GM12864 (cell line): ENCODE measurements at regions not wholly inside any gene's neighbourhood (a gene's known extent, or its start where the extent isn't known, plus 50 kb on each side); places are given as distances from the start of the nearest gene placed in this dataset.
"Not testable (repeated sequence)": the region's sequence is repeated elsewhere in the genome, so short reads cannot be mapped to it uniquely, and the experiment has no call there.

Experiments used
- DNase-seq: peaks from one replicate; pipeline ENCODE4 v3.0.0-alpha.2; 2011; ENCODE audit warnings: low read depth
- H3K4me3 ChIP-seq: 2 replicates; pipeline ENCODE4 v1.5.1; 2011; ENCODE audit warnings: mild to moderate bottlenecking, low read depth, low read length, control low read depth
- CTCF ChIP-seq: IDR thresholded peaks from 2 replicates; pipeline ENCODE4 v1.5.1; 2011; ENCODE audit warnings: low read depth, mild to moderate bottlenecking, moderate library complexity, low read length, control low read depth, inconsistent platforms; ENCODE audit errors: missing control alignments

DNA sequence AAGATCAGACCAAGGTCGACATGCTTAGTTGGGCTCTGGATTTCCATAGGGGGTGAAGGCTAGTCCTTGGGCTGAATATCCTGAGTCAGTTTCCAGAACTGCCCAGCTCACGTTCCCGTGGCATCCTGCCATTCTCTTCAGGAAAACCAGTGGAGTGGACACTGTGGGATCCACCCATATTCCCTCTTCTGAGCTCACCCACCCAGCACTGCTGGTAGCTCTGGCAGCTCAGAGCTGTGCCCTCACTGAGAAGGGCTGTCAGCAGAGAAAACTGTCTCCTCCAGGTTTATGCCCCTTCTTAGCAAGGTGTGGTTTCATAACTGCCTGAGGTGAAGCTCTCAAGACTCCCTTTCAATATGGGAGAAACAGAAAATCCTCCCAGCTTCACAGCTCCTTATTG lies 111.7 kb downstream of the GGTLC2 start:
- no peak for DNase-seq
- TF ChIP-seq CTCF = no peak
- no peak overlapping the region for H3K4me3 ChIP-seq

DNA sequence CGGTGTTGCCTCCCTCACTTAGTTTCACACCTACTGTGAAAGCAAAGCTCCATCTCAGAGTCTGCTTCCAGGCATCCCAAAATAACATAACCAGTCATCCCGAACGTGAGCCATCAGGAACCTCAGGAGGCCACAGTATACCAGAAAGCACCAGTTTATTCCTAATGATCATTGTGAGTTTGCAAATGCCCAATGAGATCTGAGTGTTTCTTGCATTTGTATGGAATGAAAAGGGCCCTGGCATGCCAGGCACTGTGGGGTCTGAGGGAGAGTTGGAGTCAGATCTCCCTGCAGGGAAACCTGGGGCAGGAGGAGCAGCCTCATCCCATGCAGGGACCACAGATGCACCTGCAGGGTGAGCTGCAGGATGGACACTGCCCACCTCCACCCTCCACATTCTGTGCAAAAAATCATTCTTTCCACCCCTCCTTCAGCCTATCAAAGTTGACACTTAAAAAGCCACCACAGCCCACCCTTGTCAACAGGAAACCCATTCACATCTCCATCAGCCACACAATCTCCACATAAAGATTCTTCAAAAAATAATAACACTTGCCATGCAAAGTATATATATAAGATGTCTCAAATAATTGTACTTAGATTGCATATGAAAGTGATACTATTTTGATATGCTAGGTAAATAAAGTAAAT lies 112.3 kb downstream of the GGTLC2 start:
- not testable (repeated sequence) for DNase-seq

DNA sequence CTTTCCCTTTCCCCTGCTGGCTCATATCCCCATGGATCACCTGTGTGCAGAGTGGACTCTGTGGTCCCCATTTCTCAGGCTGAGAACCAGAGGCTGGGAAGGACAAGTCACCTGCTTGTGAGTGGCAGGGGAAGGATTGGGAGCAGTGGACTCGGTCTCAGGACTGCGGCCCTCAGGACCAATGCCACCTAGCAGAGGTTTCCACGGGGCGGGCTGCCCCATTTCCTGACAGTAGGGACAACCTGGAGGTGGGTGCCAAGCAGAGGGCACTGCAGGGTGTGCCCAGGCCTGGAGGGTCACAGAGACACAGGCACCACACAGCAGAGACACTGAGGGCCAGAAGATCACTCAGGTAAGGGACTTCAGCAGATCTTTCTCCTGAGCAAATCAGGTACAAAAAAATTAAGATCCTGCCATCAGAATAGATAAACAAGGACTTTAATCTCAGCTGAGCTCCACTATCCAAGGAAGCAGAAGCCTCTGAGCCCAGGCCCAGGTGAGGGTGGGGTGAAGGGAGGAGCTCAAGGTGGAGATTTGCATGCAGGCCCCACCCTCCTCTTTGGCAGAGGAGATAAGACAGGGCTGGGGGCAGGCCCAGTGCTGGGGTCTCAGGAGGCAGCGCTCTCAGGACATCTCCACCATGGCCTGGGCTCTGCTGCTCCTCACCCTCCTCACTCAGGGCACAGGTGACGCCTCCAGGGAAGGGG lies 113.8 kb downstream of the GGTLC2 start:
- not testable (repeated sequence) for H3K4me3 ChIP-seq, DNase-seq

More for the DNA sequence above, 112.3 kb downstream of the GGTLC2 start:
- not testable (repeated sequence) for H3K4me3 ChIP-seq

DNA sequence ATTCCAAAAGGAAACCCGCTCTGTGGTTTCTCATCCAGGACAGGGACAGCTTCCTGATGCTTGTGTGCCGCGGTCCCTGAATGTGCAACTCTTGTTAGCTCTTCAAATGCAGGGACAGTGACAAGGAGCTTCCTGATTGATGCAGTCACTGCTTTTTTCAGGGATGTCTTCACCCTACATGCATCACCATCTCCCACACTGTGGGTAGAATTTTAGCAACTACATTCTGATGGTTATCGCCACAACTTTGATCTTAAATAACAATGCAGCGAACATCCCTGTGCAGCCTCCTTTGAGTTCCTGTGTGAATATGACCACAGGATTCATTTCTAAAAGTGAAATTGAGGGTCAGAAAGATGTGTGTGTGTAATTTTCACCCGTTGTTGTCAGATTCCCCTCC lies 115.0 kb downstream of the GGTLC2 start:
- H3K4me3 ChIP-seq = no peak overlapping the region
- TF ChIP-seq CTCF = no peak
- no peak for DNase-seq

DNA sequence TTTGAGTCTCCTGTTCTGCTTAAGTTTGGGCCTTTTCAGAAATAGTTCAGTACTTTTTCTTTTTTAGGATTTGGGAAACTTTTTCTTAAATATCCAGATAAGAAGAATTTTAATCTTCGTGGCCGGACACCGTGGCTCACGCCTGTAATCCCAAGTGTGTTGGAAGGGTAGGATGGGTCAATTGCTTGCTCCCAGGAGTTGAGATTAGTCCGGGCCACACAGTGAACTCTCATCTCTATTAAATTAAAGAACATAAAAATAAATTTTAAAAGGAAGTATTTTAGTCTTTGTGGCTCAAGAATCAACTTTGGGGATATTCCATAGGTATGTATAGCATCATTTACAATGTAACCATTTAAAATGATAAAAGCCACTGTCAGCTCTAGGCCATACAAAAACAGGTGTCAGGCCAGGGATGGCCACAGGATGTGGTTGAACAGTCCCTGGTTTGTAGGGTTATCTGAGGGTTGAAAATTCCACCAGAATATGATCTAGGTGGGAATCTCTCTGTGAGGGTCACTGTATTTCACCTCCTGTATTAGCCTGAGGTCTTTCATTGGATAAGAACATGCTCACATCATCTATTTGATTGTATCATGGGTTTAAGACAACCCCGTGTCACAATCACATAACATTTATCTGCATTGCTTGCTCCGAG lies 115.6 kb downstream of the GGTLC2 start:
- no peak for TF ChIP-seq CTCF
- H3K4me3 ChIP-seq = no peak overlapping the region
- DNase-seq = no peak

DNA sequence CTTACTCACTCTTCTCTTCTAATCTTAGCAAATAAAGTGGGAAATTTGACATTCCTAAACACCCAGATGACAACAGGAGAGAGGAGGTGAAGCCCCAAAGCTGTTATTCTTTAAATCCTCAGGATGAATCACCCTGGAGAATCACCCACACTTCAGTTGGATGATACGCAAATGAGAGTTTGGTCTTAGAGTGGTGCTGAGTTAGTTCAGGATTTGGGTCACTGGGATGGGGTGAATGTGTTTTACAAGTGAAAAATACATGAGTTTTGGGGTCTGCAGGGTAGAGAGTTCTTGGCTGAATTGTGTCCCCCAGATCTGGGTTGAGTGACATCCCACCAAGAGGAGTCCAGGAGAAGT lies 117.2 kb downstream of the GGTLC2 start:
- H3K4me3 ChIP-seq = no peak overlapping the region
- DNase-seq = no peak
- no peak for TF ChIP-seq CTCF

DNA sequence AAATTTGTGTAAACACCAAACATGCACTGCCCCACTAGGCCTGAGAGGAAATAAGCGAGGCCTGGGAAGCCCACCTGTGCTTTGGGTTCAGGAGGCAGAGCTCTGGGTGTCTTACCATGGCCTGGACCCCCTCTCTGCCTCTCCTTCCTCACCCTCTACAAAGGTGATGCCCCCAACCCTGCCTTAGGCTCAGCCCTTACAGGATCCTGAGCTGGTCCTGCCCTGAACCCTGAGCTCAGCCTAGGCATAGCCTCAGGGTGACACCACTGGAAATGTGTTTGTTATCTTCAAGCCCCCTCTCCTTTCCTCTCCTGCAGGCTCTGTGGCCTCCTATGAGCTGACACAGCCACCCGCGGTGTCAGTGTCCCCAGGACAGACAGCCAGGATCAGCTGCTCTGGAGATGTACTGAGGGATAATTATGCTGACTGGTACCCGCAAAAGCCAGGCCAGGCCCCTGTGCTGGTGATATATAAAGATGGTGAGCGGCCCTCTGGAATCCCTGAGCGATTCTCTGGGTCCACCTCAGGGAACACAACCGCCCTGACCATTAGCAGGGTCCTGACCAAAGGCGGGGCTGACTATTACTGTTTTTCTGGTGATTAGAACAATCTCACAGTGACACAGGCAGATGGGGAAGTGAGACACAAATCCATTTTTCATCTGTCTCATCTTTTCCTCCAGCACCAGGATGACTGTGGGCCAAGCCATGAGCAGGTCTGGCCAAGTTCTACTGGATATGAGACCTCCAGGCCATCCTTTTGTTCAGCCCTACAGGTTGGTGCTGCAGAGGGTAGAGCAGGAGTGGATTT lies 117.8 kb downstream of the GGTLC2 start:
- TF ChIP-seq CTCF = no peak
- DNase-seq = no peak
- H3K4me3 ChIP-seq = no peak overlapping the region
